Epidermal melanocyte (primary cell): ENCODE measurements at regions not wholly inside any gene's neighbourhood (a gene's known extent, or its start where the extent isn't known, plus 50 kb on each side); places are given as distances from the start of the nearest gene placed in this dataset.

Experiments used
- DNase-seq: peaks from one replicate; pipeline ENCODE4 v3.0.0; 2011; ENCODE audit warnings: low spot score; ENCODE audit not compliant: insufficient read length

- no peak for DNase-seq
Observed at GRCh38 chr14:98244162-98244948, 1027.6 kb downstream of the BCL11B start.

- no peak for DNase-seq
Observed at GRCh38 chr14:98244966-98245569, 1026.9 kb downstream of the BCL11B start.

- DNase-seq = no peak
Observed at GRCh38 chr14:98249057-98249456, 1022.9 kb downstream of the BCL11B start.

- no peak for DNase-seq
Observed at GRCh38 chr14:98249476-98249875, 1022.5 kb downstream of the BCL11B start.

- DNase-seq = no peak
Observed at GRCh38 chr14:98252820-98253219, 1019.2 kb downstream of the BCL11B start.

- no peak for DNase-seq
Observed at GRCh38 chr14:98259881-98260280, 1012.1 kb downstream of the BCL11B start.

- DNase-seq = no peak
Observed at GRCh38 chr14:98262566-98262965, 1009.4 kb downstream of the BCL11B start.

GRCh38 chr14:98269533-98269932 lies 1002.5 kb downstream of the BCL11B start:
- no peak for DNase-seq

GRCh38 chr14:98270201-98270600 lies 1001.8 kb downstream of the BCL11B start:
- no peak for DNase-seq

- DNase-seq = no peak
Observed at GRCh38 chr14:98274596-98274995, 997.4 kb downstream of the BCL11B start.

- DNase-seq = no peak
Observed at GRCh38 chr14:98278800-98279199, 993.2 kb downstream of the BCL11B start.

- DNase-seq = no peak
Observed at GRCh38 chr14:98280436-98280835, 991.6 kb downstream of the BCL11B start.

- no peak for DNase-seq
Observed at GRCh38 chr14:98288825-98289224, 983.2 kb downstream of the BCL11B start.

- DNase-seq = no peak
Observed at GRCh38 chr14:98290596-98290995, 981.4 kb downstream of the BCL11B start.

- DNase-seq = no peak
Observed at GRCh38 chr14:98292191-98292590, 979.8 kb downstream of the BCL11B start.

- no peak for DNase-seq
Observed at GRCh38 chr14:98293576-98293975, 978.4 kb downstream of the BCL11B start.

- no peak for DNase-seq
Observed at GRCh38 chr14:98296895-98297294, 975.1 kb downstream of the BCL11B start.

GRCh38 chr14:98297567-98297966 lies 974.4 kb downstream of the BCL11B start:
- DNase-seq = no peak

GRCh38 chr14:98298481-98299244 lies 973.3 kb downstream of the BCL11B start:
- DNase-seq = no peak

GRCh38 chr14:98301681-98302080 lies 970.3 kb downstream of the BCL11B start:
- DNase-seq = no peak

GRCh38 chr14:98304574-98304973 lies 967.4 kb downstream of the BCL11B start:
- DNase-seq = no peak

- no peak for DNase-seq
Observed at GRCh38 chr14:98309591-98309990, 962.4 kb downstream of the BCL11B start.
